Heart left ventricle (tissue), 13 donors: ENCODE measurements at regions not wholly inside any gene's neighbourhood (a gene's known extent, or its start where the extent isn't known, plus 50 kb on each side); places are given as distances from the start of the nearest gene placed in this dataset.

ENCODE experiments used
- POLR2A ChIP-seq, 2 donors: fragments of 450-650 bp; IDR thresholded peaks; one replicate each; pipeline ENCODE4 v1.6.1; 2017; ENCODE audit warnings: antibody characterized with exemption in 2 of 2, mild to moderate bottlenecking in 2 of 2, moderate library complexity in 2 of 2
- TF ChIP-seq, protein P1 (sequence below), 12 donors: fragments of 200-600 bp; sonication (generic) in 4 of 12; IDR thresholded peaks; one replicate each; pipeline versions ENCODE4 v1.5.0 to v1.8.0; 2018 to 2022; ENCODE audit warnings: antibody characterized with exemption in 12 of 12, mild to moderate bottlenecking in 5 of 12
- donor health status: ischemic (EF 13 %, LVEDD 7.1; RV severe dilation, severe dysfunction).
- donor health status: DM: no; HTN: yes; CAD: no.
- donor health status: DM: no; HTN: no; CAD: no.
- donor health status: ischemic (EF 25% LVEDD 6.9; RV normal size, moderate dysfunction).
- donor health status: ischemic (EF 25% LVEDD 5.7; RV mildly dilated, moderate dysfunction).
- donor health status: ischemic (EF 35%, LVEDD 5.7; RV mildly dilated, moderate dysfunction).
- donor health status: nonischemic (EF 11% LVEDD 7.7; RV severe dilation, severe dysfunction).
- donor health status: DM: yes; HTN: yes; CAD: no.
- donor health status: PGD.
- donor health status: ischemic (EF 29% LVEDD 5.4; RV normal size, mild dysfunction).
- donor health status: nonischemic (EF 23%, LVEDD 6.1; RV moderate dilation, normal function).

DNA sequence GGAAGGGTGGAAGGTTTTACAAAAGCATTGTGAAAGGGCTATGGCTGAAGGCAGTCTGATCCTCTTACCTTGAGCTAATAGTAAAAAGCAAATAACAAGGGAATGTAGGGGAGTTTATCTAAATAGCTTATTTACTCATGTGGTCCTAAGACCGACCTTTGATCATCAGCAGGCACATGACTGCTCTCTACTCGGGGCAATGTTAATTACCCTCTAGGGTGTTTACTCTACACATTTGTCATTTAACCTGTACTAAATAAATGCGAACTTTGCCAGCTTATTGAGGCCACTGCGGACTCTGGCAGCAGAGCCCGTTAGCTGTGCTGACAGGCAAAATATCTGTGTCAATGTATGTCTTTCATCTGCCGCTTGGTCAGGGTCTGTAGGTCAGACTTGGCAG is 768.3 kb upstream of the ATXN7L3B start:
- TF ChIP-seq, protein P1, sequence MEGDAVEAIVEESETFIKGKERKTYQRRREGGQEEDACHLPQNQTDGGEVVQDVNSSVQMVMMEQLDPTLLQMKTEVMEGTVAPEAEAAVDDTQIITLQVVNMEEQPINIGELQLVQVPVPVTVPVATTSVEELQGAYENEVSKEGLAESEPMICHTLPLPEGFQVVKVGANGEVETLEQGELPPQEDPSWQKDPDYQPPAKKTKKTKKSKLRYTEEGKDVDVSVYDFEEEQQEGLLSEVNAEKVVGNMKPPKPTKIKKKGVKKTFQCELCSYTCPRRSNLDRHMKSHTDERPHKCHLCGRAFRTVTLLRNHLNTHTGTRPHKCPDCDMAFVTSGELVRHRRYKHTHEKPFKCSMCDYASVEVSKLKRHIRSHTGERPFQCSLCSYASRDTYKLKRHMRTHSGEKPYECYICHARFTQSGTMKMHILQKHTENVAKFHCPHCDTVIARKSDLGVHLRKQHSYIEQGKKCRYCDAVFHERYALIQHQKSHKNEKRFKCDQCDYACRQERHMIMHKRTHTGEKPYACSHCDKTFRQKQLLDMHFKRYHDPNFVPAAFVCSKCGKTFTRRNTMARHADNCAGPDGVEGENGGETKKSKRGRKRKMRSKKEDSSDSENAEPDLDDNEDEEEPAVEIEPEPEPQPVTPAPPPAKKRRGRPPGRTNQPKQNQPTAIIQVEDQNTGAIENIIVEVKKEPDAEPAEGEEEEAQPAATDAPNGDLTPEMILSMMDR (IDR thresholded peaks at IDR 0.05): no peak
- TF ChIP-seq POLR2A (IDR thresholded peaks at IDR 0.05): no peak
